DOHH2 (cell line): ENCODE measurements at regions not wholly inside any gene's neighbourhood (a gene's known extent, or its start where the extent isn't known, plus 50 kb on each side); places are given as distances from the start of the nearest gene placed in this dataset.

Source experiments
- EZH2phosphoT487 ChIP-seq: fragments of 200-600 bp; sonication (generic); IDR thresholded peaks from 2 replicates; pipeline ENCODE4 v1.6.1; 2017; ENCODE audit warnings: borderline replicate concordance, mild to moderate bottlenecking, antibody characterized with exemption, low read length, moderate library complexity, mixed read lengths
- TF ChIP-seq, protein P1 (sequence below): fragments of 200-600 bp; sonication (generic); IDR thresholded peaks from one replicate; pipeline ENCODE4 v1.5.1; 2014; ENCODE audit warnings: antibody characterized with exemption, mild to moderate bottlenecking, low read depth, low read length; ENCODE audit not compliant: poor library complexity, severe bottlenecking

DNA sequence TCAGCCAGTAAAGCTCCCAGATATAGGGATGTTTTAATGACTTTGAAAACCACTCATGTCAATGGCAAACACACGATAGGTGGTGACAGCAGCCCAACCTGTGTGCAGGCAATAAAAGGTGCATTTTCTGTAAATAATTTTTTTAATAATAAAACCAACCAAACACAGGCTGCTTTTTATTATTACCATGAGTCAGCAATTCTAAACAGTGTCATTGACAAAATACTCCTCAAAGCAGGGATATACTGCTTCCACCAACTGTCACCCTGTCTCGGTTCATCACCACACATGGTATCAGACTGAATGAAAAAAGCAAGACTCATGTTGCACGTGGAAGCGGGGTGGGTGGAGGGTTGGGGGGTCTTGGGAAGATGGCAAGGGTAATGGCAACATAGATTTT lies 195.9 kb downstream of the ANKRD60 start:
- TF ChIP-seq, protein P1, sequence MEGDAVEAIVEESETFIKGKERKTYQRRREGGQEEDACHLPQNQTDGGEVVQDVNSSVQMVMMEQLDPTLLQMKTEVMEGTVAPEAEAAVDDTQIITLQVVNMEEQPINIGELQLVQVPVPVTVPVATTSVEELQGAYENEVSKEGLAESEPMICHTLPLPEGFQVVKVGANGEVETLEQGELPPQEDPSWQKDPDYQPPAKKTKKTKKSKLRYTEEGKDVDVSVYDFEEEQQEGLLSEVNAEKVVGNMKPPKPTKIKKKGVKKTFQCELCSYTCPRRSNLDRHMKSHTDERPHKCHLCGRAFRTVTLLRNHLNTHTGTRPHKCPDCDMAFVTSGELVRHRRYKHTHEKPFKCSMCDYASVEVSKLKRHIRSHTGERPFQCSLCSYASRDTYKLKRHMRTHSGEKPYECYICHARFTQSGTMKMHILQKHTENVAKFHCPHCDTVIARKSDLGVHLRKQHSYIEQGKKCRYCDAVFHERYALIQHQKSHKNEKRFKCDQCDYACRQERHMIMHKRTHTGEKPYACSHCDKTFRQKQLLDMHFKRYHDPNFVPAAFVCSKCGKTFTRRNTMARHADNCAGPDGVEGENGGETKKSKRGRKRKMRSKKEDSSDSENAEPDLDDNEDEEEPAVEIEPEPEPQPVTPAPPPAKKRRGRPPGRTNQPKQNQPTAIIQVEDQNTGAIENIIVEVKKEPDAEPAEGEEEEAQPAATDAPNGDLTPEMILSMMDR, result no peak
- TF ChIP-seq EZH2phosphoT487, result no peak
